Thyroid gland (tissue), 4 donors: ENCODE measurements at regions not wholly inside any gene's neighbourhood (a gene's known extent, or its start where the extent isn't known, plus 50 kb on each side); places are given as distances from the start of the nearest gene placed in this dataset.

Experiments
- DNase-seq, 2 donors: peaks; one replicate each; pipeline ENCODE4 v3.0.0-alpha.2; 2019
- H3K27ac ChIP-seq, 3 donors: fragments of 200-600 bp; sonication (generic); 1 replicate in 2 of 3; 2 replicates in 1 of 3; pipeline ENCODE4 v1.5.1; 2016 to 2019; ENCODE audit warnings: mild to moderate bottlenecking in 1 of 3, moderate library complexity in 1 of 3
- H3K27me3 ChIP-seq: fragments of 200-600 bp; sonication (generic); one replicate; pipeline ENCODE4 v1.5.1; 2019
- H3K36me3 ChIP-seq, 2 donors: fragments of 200-600 bp; sonication (generic); one replicate each; pipeline ENCODE4 v1.5.1; 2016 to 2019
- H3K4me1 ChIP-seq, 2 donors: fragments of 200-600 bp; sonication (generic); one replicate each; pipeline ENCODE4 v1.5.1; 2017 to 2019
- H3K4me3 ChIP-seq, 3 donors: fragments of 200-600 bp; sonication (generic); replicated peaks in 1 of 3; 1 replicate in 2 of 3; 2 replicates in 1 of 3; pipeline ENCODE4 v1.5.1; 2016; ENCODE audit warnings: mild to moderate bottlenecking in 1 of 3
- H3K9me3 ChIP-seq: fragments of 200-600 bp; sonication (generic); one replicate; pipeline ENCODE4 v1.5.1; 2017
- CTCF ChIP-seq, 6 experiments: fragments of 200-600 bp in 3 of 6; fragments of 450-650 bp in 3 of 6; sonication (generic) in 3 of 6; IDR thresholded peaks; one replicate each; pipeline ENCODE4 v1.5.1; 2016 to 2019; ENCODE audit warnings: antibody characterized with exemption in 6 of 6, mild to moderate bottlenecking in 2 of 6, inconsistent platforms in 1 of 6, moderate library complexity in 1 of 6
- POLR2A ChIP-seq, 2 donors: fragments of 450-650 bp; IDR thresholded peaks; one replicate each; pipeline ENCODE4 v1.6.1; 2017; ENCODE audit warnings: antibody characterized with exemption in 2 of 2, mild to moderate bottlenecking in 2 of 2, moderate library complexity in 1 of 2
- WGBS, 2 donors: methylation state at CpG; one replicate each; pipeline ENCODE4 v1.1.5; 2017; 5-methylcytosine and 5-hydroxymethylcytosine counted together
- intact Hi-C: fragments of 100-400 bp; cut with DNase I; formaldehyde crosslinking; loops from one replicate; pipeline ENCODE4 v1.15.1; 2023

- no peak for DNase-seq
- no peak overlapping the region for H3K4me3 ChIP-seq
- H3K36me3 ChIP-seq, result no peaks in the 10 kb centered on the region
- no peaks in the 10 kb centered on the region for H3K27me3 ChIP-seq
- 73 to 74% methylated on average over 1 of the region's 1 CpG for WGBS, 2 donors
- H3K9me3 ChIP-seq, result no peaks in the 10 kb centered on the region
- no peak overlapping the region for H3K27ac ChIP-seq
- no peaks in the 10 kb centered on the region for H3K4me1 ChIP-seq
- TF ChIP-seq POLR2A (IDR thresholded peaks at IDR 0.05) (no peak), CTCF (IDR thresholded peaks at IDR 0.05) (no peak)
- intact Hi-C loops, result no loop called here
These were observed 121.0 kb upstream of the GJE1 start for GRCh38 chr6:142011775-142012174.

- intact Hi-C loops, result no loop called here
- Histone ChIP-seq H3K27ac (no peak overlapping the region), H3K4me1 (no peaks in the 10 kb centered on the region), H3K27me3 (no peaks in the 10 kb centered on the region), H3K9me3 (no peaks in the 10 kb centered on the region), H3K36me3 (no peaks in the 10 kb centered on the region), H3K4me3 (no peak overlapping the region)
- TF ChIP-seq CTCF (IDR thresholded peaks at IDR 0.05), result no peak
- TF ChIP-seq POLR2A (IDR thresholded peaks at IDR 0.05), result no peak
- no peak for DNase-seq
These were observed 121.6 kb upstream of the GJE1 start for GRCh38 chr6:142011156-142011555.

DNA sequence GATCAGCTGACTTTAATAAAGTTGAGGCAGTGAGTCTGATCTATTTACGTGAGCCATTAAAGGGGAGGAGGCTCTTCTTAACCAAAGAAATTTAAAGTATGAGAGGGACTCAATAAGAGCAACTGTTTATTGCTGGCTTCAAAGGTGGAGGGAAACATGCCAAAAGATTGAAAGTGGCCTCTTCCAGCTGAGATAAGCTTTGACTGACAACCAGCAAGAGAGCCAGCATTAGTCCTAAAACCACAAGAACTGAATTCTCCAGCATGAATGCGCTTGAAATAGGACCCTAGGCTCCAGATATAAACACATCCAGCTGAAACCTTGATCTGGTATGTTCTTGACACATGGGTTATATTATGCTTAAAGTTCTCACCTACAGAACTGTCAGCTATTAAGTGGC is 123.1 kb upstream of the GJE1 start:
- Histone ChIP-seq H3K9me3 (no peaks in the 10 kb centered on the region), H3K4me3 (no peak overlapping the region), H3K27ac (no peak overlapping the region), H3K27me3 (no peaks in the 10 kb centered on the region), H3K36me3 (no peaks in the 10 kb centered on the region), H3K4me1 (no peaks in the 10 kb centered on the region)
- DNase-seq, result no peak
- intact Hi-C loops, result no loop called here
- WGBS, 2 donors, result 37 to 49% methylated on average over 2 of the region's 2 CpGs
- no peak for TF ChIP-seq POLR2A (IDR thresholded peaks at IDR 0.05)
- TF ChIP-seq CTCF (IDR thresholded peaks at IDR 0.05), result no peak

GRCh38 chr6:142008781-142009180 is 123.9 kb upstream of the GJE1 start:
- Histone ChIP-seq H3K27ac (no peak overlapping the region), H3K4me1 (no peaks in the 10 kb centered on the region), H3K27me3 (no peaks in the 10 kb centered on the region), H3K4me3 (no peak overlapping the region), H3K36me3 (no peaks in the 10 kb centered on the region), H3K9me3 (no peaks in the 10 kb centered on the region)
- intact Hi-C loops, result no loop called here
- no peak for TF ChIP-seq POLR2A (IDR thresholded peaks at IDR 0.05)
- no peak for TF ChIP-seq CTCF (IDR thresholded peaks at IDR 0.05)
- 88 to 89% methylated on average over 1 of the region's 1 CpG for WGBS, 2 donors
- DNase-seq, result no peak

DNA sequence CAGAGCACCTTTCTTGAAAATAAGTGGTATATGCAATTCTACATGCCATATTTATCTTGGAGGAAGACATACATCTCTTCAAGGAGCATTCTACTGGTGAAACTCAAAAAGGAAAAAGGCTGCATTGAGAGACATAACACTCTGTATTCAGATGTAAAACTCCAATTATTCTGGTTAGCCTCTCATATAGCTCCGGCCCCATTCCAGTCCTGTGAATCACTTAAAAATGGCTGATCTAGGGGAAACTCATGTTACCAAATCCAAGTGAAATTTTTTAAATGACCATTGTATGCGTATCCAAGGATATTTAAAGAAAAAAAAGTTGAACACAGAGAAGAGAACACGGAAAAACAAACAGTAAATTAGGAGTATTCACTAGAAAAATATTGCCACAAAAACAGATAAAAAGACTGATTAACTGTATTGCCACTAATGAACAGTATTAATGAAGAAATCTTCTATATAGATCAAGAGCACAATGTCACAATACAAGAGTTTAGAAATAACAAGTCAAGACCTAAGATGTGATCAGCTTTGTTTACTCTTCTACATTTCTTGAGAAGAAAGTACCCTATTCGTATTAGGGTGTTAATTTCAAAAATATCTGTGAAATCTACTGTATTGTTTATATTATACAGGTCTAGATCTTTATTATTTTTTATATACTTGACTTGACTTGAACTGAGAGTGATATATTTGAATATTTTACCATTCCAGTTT is 124.5 kb upstream of the GJE1 start:
- no peak for TF ChIP-seq CTCF (IDR thresholded peaks at IDR 0.05)
- no peak for TF ChIP-seq POLR2A (IDR thresholded peaks at IDR 0.05)
- DNase-seq, result no peak
- intact Hi-C loops, result no loop called here

More for the DNA sequence above, 124.5 kb upstream of the GJE1 start:
- Histone ChIP-seq H3K36me3 (no peaks in the 10 kb centered on the region), H3K4me3 (no peak overlapping the region), H3K27me3 (no peaks in the 10 kb centered on the region), H3K27ac (no peak overlapping the region), H3K9me3 (no peaks in the 10 kb centered on the region), H3K4me1 (no peaks in the 10 kb centered on the region)
- 81 to 85% methylated on average over 4 of the region's 4 CpGs for WGBS, 2 donors
